IMR-90 (cell line): ENCODE measurements at regions not wholly inside any gene's neighbourhood (a gene's known extent, or its start where the extent isn't known, plus 50 kb on each side); places are given as distances from the start of the nearest gene placed in this dataset.

Experiments
- ATAC-seq: fragments of 200-7000 bp; cut with Tn5 transposase; 2 replicates; pipeline ENCODE4 v1.9.1; 2020; ENCODE audit warnings: low read depth, mild to moderate bottlenecking, moderate library complexity
- BruUV-seq: library from RNA; stranded (reverse); fragments of 400-500 nt; replicated peaks from 2 replicates; lab custom pipeline; 2021; lab: Mats Ljungman, UMichigan
- CTCF ChIA-PET: fragments of 300-600 bp; formaldehyde crosslinking; extraction: SDS; loops from one replicate; lab custom pipeline; 2021; ENCODE audit warnings: antibody characterized with exemption; lab: Yijun Ruan, JAX
- POLR2A ChIA-PET: fragments of 300-600 bp; sonication (Branson Sonifier 250); formaldehyde crosslinking; loops from one replicate; lab custom pipeline; 2022; ENCODE audit warnings: antibody characterized with exemption; ENCODE audit not compliant: unreplicated experiment; lab: Charles Lee
- DNase-seq: peaks from one replicate; pipeline ENCODE4 v3.0.0; 2013
- H2AFZ ChIP-seq: replicated peaks from 2 replicates; pipeline ENCODE3; 2013; ENCODE audit warnings: low read length, mild to moderate bottlenecking; ENCODE audit not compliant: poor library complexity
- H2AK5ac ChIP-seq: 2 replicates; pipeline ENCODE4 v1.6.1; 2013; ENCODE audit warnings: low read depth, low read length, inconsistent platforms
- H2AK9ac ChIP-seq: replicated peaks from 2 replicates; pipeline ENCODE3; 2013; ENCODE audit warnings: mild to moderate bottlenecking, low read depth, low read length, moderate library complexity; ENCODE audit not compliant: poor library complexity
- H2BK120ac ChIP-seq: 2 replicates; pipeline ENCODE4 v1.6.1; 2013; ENCODE audit warnings: low read depth, low read length, inconsistent platforms
- H2BK15ac ChIP-seq: 3 replicates; pipeline ENCODE4 v1.6.1; 2013; ENCODE audit warnings: low read depth, low read length, inconsistent platforms
- H2BK20ac ChIP-seq: 2 replicates; pipeline ENCODE4 v1.6.1; 2013; ENCODE audit warnings: low read depth, mild to moderate bottlenecking, inconsistent platforms, low read length, moderate library complexity
- H2BK5ac ChIP-seq: 2 replicates; pipeline ENCODE4 v1.6.1; 2013; ENCODE audit warnings: mild to moderate bottlenecking, low read depth, low read length, inconsistent platforms; ENCODE audit not compliant: poor library complexity, severe bottlenecking
- H3K14ac ChIP-seq: replicated peaks from 2 replicates; pipeline ENCODE4 v1.6.1; 2013; ENCODE audit warnings: low read depth, low read length, inconsistent platforms
- H3K18ac ChIP-seq: 2 replicates; pipeline ENCODE4 v1.6.1; 2013; ENCODE audit warnings: low read depth, low read length, control low read depth
- H3K23ac ChIP-seq: 2 replicates; pipeline ENCODE4 v1.6.1; 2013; ENCODE audit warnings: low read depth, low read length, inconsistent platforms
- H3K27ac ChIP-seq: 2 replicates; pipeline ENCODE4 v1.5.1; 2013; ENCODE audit warnings: mild to moderate bottlenecking, control low read depth, low read length; ENCODE audit not compliant: insufficient read depth
- H3K27me3 ChIP-seq: 2 replicates; pipeline ENCODE4 v1.6.1; 2013; ENCODE audit warnings: low read length; ENCODE audit not compliant: control insufficient read depth, insufficient read depth
- H3K36me3 ChIP-seq: 2 replicates; pipeline ENCODE4 v1.6.1; 2013; ENCODE audit warnings: low read length, mixed read lengths; ENCODE audit not compliant: control insufficient read depth, insufficient read depth
- H3K4ac ChIP-seq: 2 replicates; pipeline ENCODE4 v1.6.1; 2013; ENCODE audit warnings: low read depth, low read length, inconsistent platforms
- H3K4me1 ChIP-seq: 2 replicates; pipeline ENCODE4 v1.6.1; 2013; ENCODE audit warnings: low read length, mixed read lengths; ENCODE audit not compliant: control insufficient read depth, insufficient read depth
- H3K4me2 ChIP-seq: 2 replicates; pipeline ENCODE4 v1.6.1; 2013; ENCODE audit warnings: low read depth, mild to moderate bottlenecking, control low read depth, low read length, moderate library complexity
- H3K4me3 ChIP-seq: 2 replicates; pipeline ENCODE4 v1.5.1; 2013; ENCODE audit warnings: low read depth, mild to moderate bottlenecking, control low read depth, low read length, moderate library complexity; ENCODE audit not compliant: insufficient read depth
- H3K56ac ChIP-seq: 2 replicates; pipeline ENCODE4 v1.6.1; 2013; ENCODE audit warnings: low read length, inconsistent platforms; ENCODE audit not compliant: insufficient read depth; ENCODE audit errors: extremely low read depth
- H3K79me1 ChIP-seq, 2 experiments: 2 replicates each; pipeline ENCODE4 v1.6.1; 2013; ENCODE audit warnings: low read length in 2 of 2, inconsistent platforms in 1 of 2, low read depth in 1 of 2
- H3K9ac ChIP-seq: 2 replicates; pipeline ENCODE4 v1.6.1; 2013; ENCODE audit warnings: low read depth, low read length, control low read depth
- H3K9me1 ChIP-seq: 2 replicates; pipeline ENCODE4 v1.6.1; 2013; ENCODE audit warnings: low read length, inconsistent platforms; ENCODE audit not compliant: insufficient read depth
- H3K9me3 ChIP-seq: 2 replicates; pipeline ENCODE4 v1.6.1; 2013; ENCODE audit warnings: low read length; ENCODE audit not compliant: control insufficient read depth, insufficient read depth
- H4K20me1 ChIP-seq: 2 replicates; pipeline ENCODE4 v1.6.1; 2013; ENCODE audit warnings: low read length, inconsistent platforms; ENCODE audit not compliant: insufficient read depth
- H4K5ac ChIP-seq: 2 replicates; pipeline ENCODE4 v1.6.1; 2013; ENCODE audit warnings: mild to moderate bottlenecking, low read depth, low read length, control low read depth
- H4K8ac ChIP-seq, 2 experiments: 2 replicates each; pipeline ENCODE4 v1.6.1; 2013; ENCODE audit warnings: low read depth in 2 of 2, low read length in 2 of 2, control low read depth in 1 of 2, inconsistent platforms in 1 of 2
- H4K91ac ChIP-seq: 2 replicates; pipeline ENCODE4 v1.6.1; 2013; ENCODE audit warnings: low read depth, low read length, inconsistent platforms; ENCODE audit not compliant: insufficient read depth
- CEBPB ChIP-seq: IDR thresholded peaks from 2 replicates; pipeline ENCODE4 v1.6.1; 2012; ENCODE audit warnings: low read depth, low read length, improper control_type of control experiment
- CTCF ChIP-seq: conservative IDR thresholded peaks from 2 replicates; pipeline ENCODE4 v1.5.1; 2012; ENCODE audit warnings: mild to moderate bottlenecking, low read depth, low read length, improper control_type of control experiment
- RAD21 ChIP-seq: IDR thresholded peaks from 2 replicates; pipeline ENCODE4 v1.6.1; 2012; ENCODE audit warnings: low read length, improper control_type of control experiment
- WGBS, 2 experiments: methylation state at CpG; one replicate each; pipeline versions ENCODE4 v1.1.5 to v1.1.7; 2013; ENCODE audit warnings: missing lambda C conversion rate in 2 of 2; ENCODE audit not compliant: insufficient read length in 1 of 2; ENCODE audit errors: extremely low coverage in 2 of 2; 5-methylcytosine and 5-hydroxymethylcytosine counted together
- dilution Hi-C: fragments of 300-500 bp; cut with HindIII; formaldehyde crosslinking; loops from one replicate; pipeline ENCODE4 v1.14.3; 2018; ENCODE audit warnings: low sequenced_read_pairs; ENCODE audit not compliant: unreplicated experiment
- in situ Hi-C: fragments of 300-500 bp; cut with MboI; formaldehyde crosslinking; loops from 3 replicates; pipeline ENCODE4 v1.14.3; 2019; ENCODE audit warnings: low sequenced_read_pairs, inconsistent platforms, mixed read lengths
- intact Hi-C: fragments of 100-400 bp; cut with micrococcal nuclease; formaldehyde crosslinking; loops from 2 replicates; pipeline ENCODE4 v1.10.0; 2022

GRCh38 chr1:106459418-106459817, 597.1 kb upstream of the PRMT6 start:
- ATAC-seq (no peak), DNase-seq (no peak)
- H3K4me1 ChIP-seq = no peaks in the 10 kb centered on the region
- no peak overlapping the region for H3K4me2 ChIP-seq
- 0 out of 2 replicates have a peak, but pooled peaks cover 2% of the 10 kb centered on the region for H3K9me3 ChIP-seq
- no CpG with 5 or more reads among the region's 2 CpGs for WGBS, 2 experiments
- no peak overlapping the region for H4K8ac ChIP-seq
- H3K4ac ChIP-seq = no peak overlapping the region
- no peak overlapping the region for H3K9ac ChIP-seq
- no peak overlapping the region for H3K56ac ChIP-seq
- H2BK5ac ChIP-seq = no peak overlapping the region
- CTCF ChIA-PET = no interaction called here
- intact Hi-C loops (no loop called here), dilution Hi-C loops (no loop called here), in situ Hi-C loops (no loop called here)
- H4K5ac ChIP-seq = no peak overlapping the region
- POLR2A ChIA-PET = no interaction called here
- no peaks in the 10 kb centered on the region for H3K36me3 ChIP-seq
- H2BK15ac ChIP-seq = no peak overlapping the region
- H2AK9ac ChIP-seq = no peak overlapping the region
- H3K18ac ChIP-seq = no peak overlapping the region
- no peak overlapping the region for H3K14ac ChIP-seq
- no peak for TF ChIP-seq RAD21
- TF ChIP-seq CEBPB = peak; percentile 76
- TF ChIP-seq CTCF = no peak
- H3K9me1 ChIP-seq = no peaks in the 10 kb centered on the region
- no peak overlapping the region for H2BK20ac ChIP-seq
- no peak overlapping the region for H2BK120ac ChIP-seq
- no peaks in the 10 kb centered on the region for H3K79me1 ChIP-seq
- no peaks in the 10 kb centered on the region for H4K20me1 ChIP-seq
- H3K27me3 ChIP-seq = no peaks in the 10 kb centered on the region
- H2AFZ ChIP-seq = no peak overlapping the region
- no peak overlapping the region for H3K27ac ChIP-seq
- no peak overlapping the region for H3K4me3 ChIP-seq
- no peak overlapping the region for H2AK5ac ChIP-seq
- no TSS peak for BruUV-seq
- no peak overlapping the region for H4K91ac ChIP-seq
- no peak overlapping the region for H3K23ac ChIP-seq
